MCF 10A (cell line): ENCODE measurements at regions not wholly inside any gene's neighbourhood (a gene's known extent, or its start where the extent isn't known, plus 50 kb on each side); places are given as distances from the start of the nearest gene placed in this dataset.

ENCODE experiments used
- BruUV-seq: library from RNA; stranded (reverse); fragments of 400-500 nt; replicated peaks from 2 replicates; lab custom pipeline; 2021; lab: Mats Ljungman, UMichigan
- CTCF ChIA-PET: fragments of 300-600 bp; sonication (Branson Sonifier 250); formaldehyde crosslinking; extraction: SDS; loops from one replicate; lab custom pipeline; 2021; ENCODE audit warnings: antibody characterized with exemption, inconsistent platforms; lab: Yijun Ruan, JAX
- POLR2A ChIA-PET: fragments of 300-600, 350-650 bp; sonication (Branson Sonifier 250); formaldehyde crosslinking; extraction: SDS; loops from one replicate; lab custom pipeline; 2020; ENCODE audit warnings: antibody characterized with exemption, inconsistent platforms; lab: Yijun Ruan, JAX
- DNase-seq: peaks from one replicate; pipeline ENCODE4 v3.0.0-alpha.2; 2018; ENCODE audit not compliant: unreplicated experiment
- H3K27ac Mint-ChIP-seq: one replicate; pipeline ENCODE4 v1.8.0; 2022; ENCODE audit warnings: mild to moderate bottlenecking, low read depth, mixed read lengths; ENCODE audit not compliant: unreplicated experiment
- H3K27me3 Mint-ChIP-seq: one replicate; pipeline ENCODE4 v1.8.0; 2022; ENCODE audit warnings: mixed read lengths; ENCODE audit not compliant: insufficient read depth, unreplicated experiment
- H3K36me3 Mint-ChIP-seq: one replicate; pipeline ENCODE4 v1.8.0; 2022; ENCODE audit warnings: mild to moderate bottlenecking, moderate library complexity, mixed read lengths; ENCODE audit not compliant: insufficient read depth, unreplicated experiment
- H3K4me1 Mint-ChIP-seq: one replicate; pipeline ENCODE4 v1.8.0; 2022; ENCODE audit warnings: mixed read lengths; ENCODE audit not compliant: insufficient read depth, unreplicated experiment
- H3K4me3 Mint-ChIP-seq: one replicate; pipeline ENCODE4 v1.8.0; 2022; ENCODE audit warnings: mild to moderate bottlenecking, moderate library complexity, mixed read lengths; ENCODE audit not compliant: unreplicated experiment
- H3K9me3 Mint-ChIP-seq: one replicate; pipeline ENCODE4 v1.8.0; 2022; ENCODE audit warnings: mixed read lengths; ENCODE audit not compliant: unreplicated experiment
- intact Hi-C: fragments of 100-400 bp; cut with micrococcal nuclease; formaldehyde crosslinking; loops from 2 replicates; pipeline ENCODE4 v1.14.1; 2022
- TF ChIP-seq, protein P1 (sequence below): fragments of 200-600 bp; IDR thresholded peaks from one replicate; pipeline ENCODE4 v1.8.0; 2022; ENCODE audit warnings: antibody characterized with exemption, mild to moderate bottlenecking; ENCODE audit not compliant: unreplicated experiment

DNA sequence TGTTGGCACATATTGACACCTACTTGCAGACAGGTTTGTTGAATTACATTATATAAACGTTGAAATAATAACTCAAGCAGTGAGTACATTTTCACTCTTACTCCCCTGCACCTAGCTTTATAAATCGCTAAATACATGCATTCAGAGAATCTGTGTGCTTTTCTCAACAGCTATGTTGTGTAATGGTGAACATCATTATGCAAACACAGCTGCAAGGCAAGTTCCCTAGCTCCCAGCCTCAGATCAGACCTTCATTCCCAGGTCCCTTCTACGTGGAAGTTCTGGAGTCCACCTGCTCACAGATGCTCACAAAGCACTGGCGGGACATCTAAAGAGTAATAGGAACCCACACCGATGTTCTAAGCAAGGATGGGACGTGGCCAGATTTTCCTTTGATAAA is 86.8 kb upstream of the PEG3 start:
- no peak for DNase-seq
- ChIA-PET CTCF (no interaction called here), POLR2A (no interaction called here)
- H3K36me3 Mint-ChIP-seq: no peaks in the 10 kb centered on the region
- H3K4me1 Mint-ChIP-seq: no peaks in the 10 kb centered on the region
- peaks cover 33% of the 10 kb centered on the region for H3K9me3 Mint-ChIP-seq
- TF ChIP-seq, protein P1, sequence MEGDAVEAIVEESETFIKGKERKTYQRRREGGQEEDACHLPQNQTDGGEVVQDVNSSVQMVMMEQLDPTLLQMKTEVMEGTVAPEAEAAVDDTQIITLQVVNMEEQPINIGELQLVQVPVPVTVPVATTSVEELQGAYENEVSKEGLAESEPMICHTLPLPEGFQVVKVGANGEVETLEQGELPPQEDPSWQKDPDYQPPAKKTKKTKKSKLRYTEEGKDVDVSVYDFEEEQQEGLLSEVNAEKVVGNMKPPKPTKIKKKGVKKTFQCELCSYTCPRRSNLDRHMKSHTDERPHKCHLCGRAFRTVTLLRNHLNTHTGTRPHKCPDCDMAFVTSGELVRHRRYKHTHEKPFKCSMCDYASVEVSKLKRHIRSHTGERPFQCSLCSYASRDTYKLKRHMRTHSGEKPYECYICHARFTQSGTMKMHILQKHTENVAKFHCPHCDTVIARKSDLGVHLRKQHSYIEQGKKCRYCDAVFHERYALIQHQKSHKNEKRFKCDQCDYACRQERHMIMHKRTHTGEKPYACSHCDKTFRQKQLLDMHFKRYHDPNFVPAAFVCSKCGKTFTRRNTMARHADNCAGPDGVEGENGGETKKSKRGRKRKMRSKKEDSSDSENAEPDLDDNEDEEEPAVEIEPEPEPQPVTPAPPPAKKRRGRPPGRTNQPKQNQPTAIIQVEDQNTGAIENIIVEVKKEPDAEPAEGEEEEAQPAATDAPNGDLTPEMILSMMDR: no peak
- intact Hi-C loops: no loop called here
- no peaks in the 10 kb centered on the region for H3K27me3 Mint-ChIP-seq
- no peak overlapping the region for H3K4me3 Mint-ChIP-seq
- BruUV-seq: no TSS peak
- no peak overlapping the region for H3K27ac Mint-ChIP-seq

DNA sequence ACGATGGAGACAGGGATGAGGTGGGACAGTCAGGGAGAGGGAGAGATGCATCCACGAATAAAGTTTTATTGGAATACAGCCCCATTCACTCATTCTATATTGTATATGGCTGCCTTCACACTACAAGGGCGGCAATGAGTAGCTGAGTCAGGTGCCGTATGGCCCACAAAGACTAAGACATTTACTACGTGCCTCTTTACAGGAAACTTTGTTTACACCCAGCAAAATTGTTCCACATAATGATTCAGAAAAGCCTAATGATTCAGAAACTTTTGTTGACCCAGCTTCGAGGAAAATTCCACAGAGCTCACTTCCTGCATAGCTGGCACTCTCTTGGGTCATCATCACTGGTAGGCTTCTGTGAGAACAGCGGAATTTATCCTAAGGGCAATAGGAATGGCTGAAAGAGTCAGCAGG is 87.3 kb upstream of the PEG3 start:
- CTCF ChIA-PET: no interaction called here

DNA sequence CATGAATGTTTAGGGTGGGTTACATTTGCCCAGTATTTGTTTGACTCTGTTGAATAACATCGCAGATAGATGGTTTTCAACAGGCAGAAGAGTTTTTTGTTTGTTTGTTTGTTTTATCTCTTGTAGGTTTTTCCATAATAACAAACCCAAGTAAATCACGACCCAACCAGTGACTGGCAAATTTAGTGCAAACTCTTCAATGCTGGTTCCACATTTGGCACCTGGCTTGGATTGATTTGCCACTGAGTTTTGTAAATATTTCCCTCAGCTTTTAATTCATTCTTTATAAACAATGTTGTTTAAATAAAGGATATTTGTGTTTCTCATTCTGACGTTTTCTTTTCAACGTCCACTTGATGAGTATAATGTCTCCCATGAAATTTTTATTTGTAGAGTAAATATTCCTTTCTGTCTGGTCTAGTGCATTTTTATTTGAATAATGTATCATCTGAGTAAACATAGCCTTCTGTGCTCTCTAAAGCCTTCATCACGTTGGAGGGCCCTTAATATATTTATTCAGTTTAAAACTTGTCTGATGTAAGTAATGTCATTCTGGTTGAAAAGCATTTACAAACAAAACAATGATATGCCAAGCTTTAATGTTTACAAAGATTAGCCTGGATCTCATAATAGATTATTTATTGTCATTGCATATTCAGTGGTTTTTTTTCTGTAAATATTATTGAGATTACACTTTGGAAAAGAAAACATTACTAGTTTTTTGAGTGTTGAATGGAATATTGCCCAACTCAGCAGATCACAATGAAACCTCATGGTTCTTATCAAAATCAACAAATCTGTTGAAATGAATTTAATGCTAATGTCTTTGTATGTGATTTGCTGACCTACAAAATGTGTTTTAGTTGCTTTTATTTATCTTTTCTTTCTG is 90.4 kb upstream of the PEG3 start:
- POLR2A ChIA-PET: no interaction called here
- TF ChIP-seq, protein P1: no peak

More for the DNA sequence above, 87.3 kb upstream of the PEG3 start:
- intact Hi-C loops: no loop called here
- DNase-seq: no peak
- POLR2A ChIA-PET: no interaction called here
- BruUV-seq: no TSS peak
- Mint-ChIP-seq H3K4me3 (no peak overlapping the region), H3K36me3 (no peaks in the 10 kb centered on the region), H3K27me3 (no peaks in the 10 kb centered on the region), H3K9me3 (peaks cover 38% of the 10 kb centered on the region), H3K27ac (no peak overlapping the region), H3K4me1 (no peaks in the 10 kb centered on the region)
- TF ChIP-seq, protein P1: no peak

DNA sequence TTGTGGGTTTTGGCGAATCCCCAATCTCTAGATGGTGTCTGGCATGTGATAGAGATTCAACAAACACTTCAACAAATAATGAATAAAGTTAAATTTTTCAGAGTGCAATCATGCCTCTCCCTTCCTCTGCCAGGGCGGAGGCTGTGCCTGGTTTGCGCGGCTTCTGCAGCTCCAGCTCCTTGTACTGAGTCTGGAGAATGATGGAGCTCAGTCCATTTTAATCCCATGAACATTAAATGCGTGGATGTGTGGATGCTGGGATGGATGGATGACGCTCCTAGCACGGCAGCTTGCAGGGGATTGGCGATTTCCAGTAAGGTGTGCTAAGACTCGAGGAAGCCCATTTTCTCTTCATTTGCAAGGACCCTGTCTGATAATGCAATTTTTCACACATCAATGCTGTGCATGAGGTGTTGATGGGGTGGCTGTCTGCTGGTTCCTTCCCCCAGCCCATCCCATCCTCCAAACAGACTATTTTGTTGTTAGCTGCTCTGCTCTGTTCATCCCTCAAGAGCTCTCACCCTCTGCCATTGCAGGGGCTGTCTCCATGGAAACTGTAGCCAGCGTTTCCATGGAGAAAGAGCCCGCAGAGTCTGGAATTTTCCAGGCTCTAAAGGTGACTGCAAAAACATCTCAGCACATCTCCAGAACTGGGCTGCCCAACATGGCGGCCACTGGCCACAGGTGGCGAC is 92.6 kb upstream of the PEG3 start:
- no peaks in the 10 kb centered on the region for H3K4me1 Mint-ChIP-seq
- peaks cover 19% of the 10 kb centered on the region for H3K9me3 Mint-ChIP-seq
- H3K4me3 Mint-ChIP-seq: no peak overlapping the region
- H3K27me3 Mint-ChIP-seq: no peaks in the 10 kb centered on the region
- H3K36me3 Mint-ChIP-seq: no peaks in the 10 kb centered on the region
- ChIA-PET POLR2A (no interaction called here), CTCF (no interaction called here)
- TF ChIP-seq, protein P1: no peak
- intact Hi-C loops: no loop called here
- DNase-seq: no peak
- BruUV-seq: no TSS peak
- H3K27ac Mint-ChIP-seq: no peak overlapping the region

More for the DNA sequence above, 90.4 kb upstream of the PEG3 start:
- Mint-ChIP-seq H3K4me3 (no peak overlapping the region), H3K9me3 (peaks cover 18% of the 10 kb centered on the region), H3K27me3 (no peaks in the 10 kb centered on the region), H3K4me1 (no peaks in the 10 kb centered on the region), H3K36me3 (no peaks in the 10 kb centered on the region), H3K27ac (no peak overlapping the region)
- no peak for DNase-seq
- CTCF ChIA-PET: no interaction called here
- no TSS peak for BruUV-seq
- intact Hi-C loops: no loop called here
